ENCODE measurements at regions not wholly inside any gene's neighbourhood (a gene's known extent, or its start where the extent isn't known, plus 50 kb on each side); places are given as distances from the start of the nearest gene placed in this dataset.
"Not testable (repeated sequence)": the region's sequence is repeated elsewhere in the genome, so short reads cannot be mapped to it uniquely, and the experiment has no call there.

DNA sequence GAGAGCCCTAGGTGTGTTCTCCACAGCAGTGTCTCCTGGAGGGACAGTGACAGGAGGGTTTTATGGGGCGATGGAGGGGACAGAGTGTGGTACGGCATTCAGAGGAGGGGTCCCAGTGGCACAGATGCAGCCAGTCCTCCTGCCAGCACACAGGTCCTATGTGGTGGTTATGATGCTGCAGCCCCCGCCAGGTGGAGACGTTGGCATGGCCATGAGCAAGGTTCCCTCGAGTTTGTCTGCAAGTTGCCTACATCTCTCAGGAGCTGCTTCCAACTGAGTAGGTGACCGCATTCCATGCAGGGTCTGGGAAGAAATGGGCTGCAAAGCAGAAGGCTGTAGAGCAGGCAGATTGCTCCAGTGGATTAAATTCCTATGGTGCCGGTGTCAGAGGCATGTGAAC lies 646.0 kb downstream of the TBC1D22A start:
- DNase-seq: no peak

DNA sequence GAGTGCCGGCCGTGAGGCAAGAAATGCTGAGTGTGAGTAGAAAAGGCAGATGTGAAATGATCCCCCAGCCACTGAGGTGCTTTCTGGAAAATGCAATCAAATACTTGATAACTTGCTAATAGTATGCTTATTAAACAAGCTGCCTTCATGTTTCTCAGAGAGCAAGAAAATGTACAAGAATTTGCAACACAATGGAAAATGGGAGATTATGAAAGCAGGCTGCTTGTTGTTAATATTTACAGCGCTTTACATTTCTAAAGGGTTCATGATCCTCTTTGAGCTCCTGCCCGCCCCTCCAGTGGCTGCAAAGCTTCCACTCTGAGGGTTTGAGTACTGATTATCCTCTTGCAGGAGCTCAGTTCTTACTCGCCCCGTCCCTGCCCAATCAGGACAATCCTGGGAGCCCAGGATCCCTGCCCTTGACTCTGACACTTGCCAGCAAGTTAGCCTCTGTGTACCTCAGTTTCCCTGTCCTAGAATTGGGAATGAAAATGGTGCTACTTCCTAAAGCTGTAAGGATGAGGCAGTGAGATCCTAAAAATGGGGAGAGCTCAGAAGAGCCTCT lies 645.1 kb downstream of the TBC1D22A start:
- no peak for DNase-seq

DNA sequence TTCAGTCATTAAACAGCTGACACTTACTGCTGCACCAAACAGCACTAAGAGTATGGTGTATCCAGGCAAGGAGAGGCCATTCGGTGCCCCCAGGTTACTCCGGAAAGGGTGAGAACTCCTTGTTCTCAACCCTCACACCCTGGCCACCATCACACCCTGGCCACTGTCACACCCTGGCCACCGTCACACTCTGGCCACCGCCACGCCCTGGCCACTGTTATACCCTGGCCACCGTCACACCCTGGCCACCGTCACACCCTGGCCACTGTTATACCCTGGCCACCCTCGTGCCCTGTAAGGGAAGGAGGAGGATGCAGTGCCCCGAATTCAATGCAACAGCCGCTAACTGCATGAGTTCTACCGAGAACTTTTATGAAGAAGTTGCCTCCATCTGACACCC lies 644.4 kb downstream of the TBC1D22A start:
- DNase-seq: no peak

DNA sequence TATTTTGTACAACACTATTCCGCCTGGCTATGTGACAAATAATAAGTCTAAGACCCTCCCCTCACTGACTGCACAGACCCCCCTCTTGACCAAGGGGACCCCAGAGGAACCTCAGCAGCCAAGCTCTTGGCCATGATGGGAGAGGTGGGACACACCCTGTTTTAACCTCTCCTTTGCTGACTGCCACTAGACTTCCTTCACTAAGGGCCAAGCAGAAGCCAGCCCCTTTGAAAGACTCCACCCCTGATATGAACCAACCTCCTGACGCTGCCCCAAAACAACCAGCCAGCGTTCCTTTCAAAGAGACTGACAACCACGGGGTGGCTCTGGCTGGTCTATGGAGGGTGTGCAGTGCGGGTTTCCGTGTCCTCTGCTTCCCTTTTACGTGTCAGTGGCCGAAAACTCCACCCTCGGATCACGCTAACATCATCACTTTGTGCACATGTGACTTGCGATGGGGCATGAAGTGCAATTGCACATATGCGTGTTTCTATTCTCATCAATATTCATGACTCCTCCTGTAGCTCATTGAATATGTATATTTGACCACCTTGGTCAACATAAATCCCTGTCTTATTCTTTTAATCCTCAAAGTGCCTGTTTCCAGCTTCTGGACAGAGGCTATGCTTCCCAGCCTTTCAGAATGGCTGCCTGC lies 643.9 kb downstream of the TBC1D22A start:
- DNase-seq: no peak

DNA sequence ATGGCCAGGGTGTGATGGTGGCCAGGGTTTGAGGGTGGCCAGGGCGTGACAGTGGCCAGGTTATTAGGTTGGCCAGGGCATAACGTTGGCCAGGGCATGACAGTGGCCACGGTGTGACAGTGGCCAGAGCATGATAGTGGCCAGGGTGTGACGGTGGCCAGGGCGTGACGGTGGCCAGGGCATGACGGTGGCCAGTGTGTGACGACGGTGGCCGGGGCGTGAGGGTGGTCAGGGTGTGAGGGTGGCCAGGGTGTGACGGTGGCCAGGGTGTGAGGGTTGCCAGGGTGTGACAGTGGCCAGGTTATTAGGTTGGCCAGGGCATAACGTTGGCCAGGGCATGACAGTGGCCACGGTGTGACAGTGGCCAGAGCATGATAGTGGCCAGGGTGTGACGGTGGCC lies 642.8 kb downstream of the TBC1D22A start:
- DNase-seq: not testable (repeated sequence)

DNA sequence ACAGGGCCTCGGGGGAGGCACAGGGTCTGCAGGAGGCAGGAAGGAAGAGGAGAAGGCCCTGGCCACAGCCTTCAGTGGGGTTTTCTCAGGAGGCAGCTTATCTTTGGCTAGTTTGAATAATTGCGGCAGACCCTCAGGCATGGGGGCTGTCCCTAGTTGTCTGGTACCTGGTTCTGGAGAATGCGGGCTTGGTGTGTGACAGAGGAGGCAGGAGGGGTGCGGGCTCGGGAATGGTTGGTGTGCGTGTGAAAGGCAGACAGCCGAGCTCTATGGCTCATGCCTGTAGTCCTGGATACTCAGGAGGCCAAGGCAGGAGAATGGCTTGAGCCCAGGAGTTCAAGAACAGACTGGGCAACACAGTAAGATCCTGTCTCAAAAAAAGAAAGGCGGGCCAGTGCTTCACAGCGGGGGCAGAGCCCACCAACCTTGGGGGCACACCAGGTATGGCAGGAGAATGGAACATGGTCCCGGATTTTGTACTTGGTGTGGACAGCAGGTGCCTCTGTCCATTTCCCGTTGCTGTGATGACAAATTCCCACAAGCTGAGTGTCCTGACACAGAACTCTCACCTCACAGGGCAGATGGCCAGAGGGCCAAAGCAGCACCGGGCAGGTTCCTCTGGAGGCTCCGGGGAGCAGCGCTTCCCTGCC lies 640.6 kb downstream of the TBC1D22A start:
- DNase-seq: no peak

DNA sequence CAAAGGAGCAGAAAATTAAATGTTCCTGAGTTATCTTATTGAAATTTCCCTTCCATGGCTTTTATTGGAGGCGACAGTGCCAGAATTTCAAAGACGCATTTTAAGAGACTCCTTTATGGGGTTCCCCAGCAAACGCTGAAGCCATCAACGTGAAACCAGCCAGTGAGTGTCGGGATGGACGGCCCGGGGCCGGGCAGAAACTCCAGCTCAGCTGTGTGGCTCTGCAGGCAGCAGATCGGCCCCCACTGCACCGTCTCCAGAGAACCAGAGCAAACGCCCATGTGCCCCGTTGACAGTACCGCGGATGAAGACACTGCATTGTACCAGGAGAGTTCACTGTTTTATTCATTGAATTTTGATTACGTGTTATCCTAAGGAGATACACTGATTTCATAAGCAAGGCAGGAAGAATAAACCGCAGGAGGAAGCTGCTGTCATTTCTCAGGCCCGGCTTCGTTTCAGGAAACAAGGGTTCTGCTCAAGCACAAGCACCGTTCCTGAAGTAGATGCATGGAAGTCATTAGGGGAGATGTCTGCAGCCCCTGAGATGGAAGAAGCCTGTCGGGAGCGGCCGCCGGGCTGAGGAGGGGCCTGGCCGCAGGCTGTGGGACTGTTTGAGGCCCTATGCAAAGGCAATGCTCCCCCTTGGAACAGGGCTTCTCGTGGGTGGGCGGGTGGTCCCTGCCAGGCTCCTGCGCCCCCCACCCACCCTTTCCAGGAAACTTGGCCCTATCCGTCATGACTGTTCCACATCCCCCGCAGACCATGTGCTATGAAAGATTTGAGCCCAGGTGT lies 639.7 kb downstream of the TBC1D22A start:
- DNase-seq: no peak

DNA sequence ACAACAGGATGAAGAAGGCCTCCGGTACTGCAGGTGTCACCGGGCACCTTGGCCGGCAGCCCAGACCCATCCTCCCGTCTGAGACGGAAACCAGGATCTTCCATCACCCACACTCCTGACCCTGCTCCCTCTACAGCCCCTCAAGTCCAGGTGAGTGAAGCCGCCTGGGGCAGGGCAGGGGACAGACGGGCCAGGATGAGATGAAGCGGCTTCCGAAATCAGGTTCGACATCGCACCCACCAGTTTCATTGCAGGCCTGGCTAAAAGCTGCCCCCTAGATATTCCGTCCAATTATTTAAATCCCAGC lies 639.1 kb downstream of the TBC1D22A start:
- DNase-seq: no peak

DNA sequence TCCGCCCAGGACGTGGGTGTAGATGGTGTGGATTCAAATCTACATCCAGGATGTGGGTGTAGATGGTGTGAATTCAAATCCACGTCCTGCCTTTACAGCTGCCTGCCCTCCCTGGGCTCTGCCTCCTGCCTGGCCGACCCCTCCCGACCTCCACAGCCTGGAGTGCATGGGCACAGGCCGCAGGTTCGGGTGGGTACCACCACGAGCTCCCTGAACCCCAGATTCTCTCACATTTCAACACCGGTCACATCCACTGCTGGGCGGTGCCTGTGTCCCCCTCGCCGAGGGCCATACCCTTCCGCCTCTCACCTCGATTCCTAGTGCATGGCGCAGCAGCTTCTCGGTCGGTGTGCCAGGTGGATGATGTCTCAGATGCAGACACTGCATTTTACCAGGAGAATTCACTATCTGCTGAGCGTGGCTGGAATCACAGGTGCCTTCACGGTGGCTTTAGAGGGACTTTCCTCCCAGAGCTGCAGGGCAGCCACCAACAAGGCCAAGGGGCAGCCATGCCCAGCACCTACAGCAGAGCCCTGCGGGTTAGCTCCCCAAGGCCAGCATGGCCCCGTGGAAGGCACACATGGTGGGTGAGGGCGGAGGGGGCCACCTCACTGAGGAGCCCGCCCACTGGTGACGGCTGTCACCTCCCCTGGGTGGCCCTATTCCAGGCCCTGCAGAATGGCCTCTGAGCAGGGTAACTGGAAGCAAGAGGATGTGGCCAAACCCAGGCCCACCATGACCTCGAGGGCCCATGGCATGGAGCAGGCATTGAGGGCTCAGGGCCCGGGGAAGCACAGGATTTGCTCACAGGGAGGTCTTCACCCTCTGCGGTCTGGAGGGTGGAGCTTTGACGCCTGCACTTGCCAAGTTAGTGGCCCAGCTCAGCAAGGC lies 638.5 kb downstream of the TBC1D22A start:
- DNase-seq: no peak

DNA sequence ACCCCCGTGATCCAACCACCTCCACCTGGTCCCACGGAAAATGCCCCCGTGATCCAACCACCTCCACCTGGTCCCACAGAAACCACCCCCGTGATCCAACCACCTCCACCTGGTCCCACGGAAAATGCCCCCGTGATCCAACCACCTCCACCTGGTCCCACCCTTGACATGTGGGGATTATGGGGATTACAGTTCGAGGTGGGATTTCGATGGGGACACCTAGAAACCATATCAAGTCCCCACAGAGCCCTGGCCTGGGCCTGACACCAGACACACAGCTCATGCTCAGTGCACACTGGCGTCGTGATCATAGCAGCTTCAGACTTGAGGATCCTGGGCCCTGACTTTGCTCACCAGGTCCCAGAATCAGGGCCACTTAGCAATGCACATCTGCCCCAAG lies 637.7 kb downstream of the TBC1D22A start:
- not testable (repeated sequence) for DNase-seq

DNA sequence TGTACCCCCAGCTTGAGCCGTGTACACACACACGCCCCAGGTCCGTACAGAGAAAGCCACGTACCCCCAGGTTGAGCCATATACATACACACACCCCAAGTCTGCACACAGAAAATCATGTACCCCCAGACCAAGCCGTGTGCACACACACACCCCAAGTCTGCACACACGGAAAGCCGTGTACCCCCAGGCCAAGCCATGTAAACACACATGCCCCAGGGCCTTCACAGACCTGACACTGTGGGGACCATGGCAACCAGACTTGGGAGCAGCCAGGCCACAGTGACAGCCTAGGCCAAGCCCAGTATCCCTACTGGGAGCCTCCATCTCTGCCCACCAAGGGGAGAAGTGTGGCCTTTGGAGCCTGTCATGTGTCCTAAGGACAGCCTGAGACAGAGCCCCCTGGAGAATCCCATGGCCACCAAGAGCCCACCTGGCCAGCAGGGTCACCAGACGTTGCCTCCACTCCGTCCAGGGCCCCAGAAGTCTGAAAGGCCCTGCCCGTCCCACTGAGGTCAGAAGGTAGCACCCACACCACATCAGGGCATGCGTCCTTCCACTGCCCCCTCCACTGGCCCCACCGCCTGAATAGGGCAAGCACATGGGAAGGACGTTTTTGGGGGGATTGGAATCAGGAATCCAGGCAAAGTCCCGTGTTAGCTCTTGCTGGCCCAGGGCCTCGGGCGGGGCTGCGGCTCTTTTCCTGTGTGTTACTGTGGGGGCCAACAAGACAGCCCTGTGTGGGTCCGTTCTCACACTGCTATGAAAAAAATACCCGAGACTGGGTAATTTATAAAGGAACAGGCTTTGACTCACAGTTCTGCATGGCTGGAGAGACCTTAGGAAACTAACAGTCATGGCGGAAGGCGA lies 636.7 kb downstream of the TBC1D22A start:
- DNase-seq: no peak

DNA sequence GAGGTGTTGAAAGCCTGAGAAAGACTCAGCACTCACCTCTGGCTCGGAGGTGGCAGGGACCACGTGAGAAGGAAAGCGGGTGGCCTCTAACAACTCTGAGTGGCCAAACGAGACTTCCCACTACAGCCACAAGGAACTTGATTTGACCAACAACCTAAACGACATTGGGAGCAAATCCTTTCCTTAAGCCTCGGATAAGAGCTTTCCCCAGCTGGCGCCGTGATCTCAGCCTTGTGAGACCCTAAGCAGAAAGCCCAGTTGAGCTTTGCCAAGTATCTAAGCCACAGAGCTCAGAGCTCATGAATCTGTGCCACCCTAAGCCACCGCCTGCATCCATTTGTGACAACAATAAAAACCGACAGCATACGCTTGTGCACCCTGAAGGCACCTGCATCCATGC lies 636.0 kb downstream of the TBC1D22A start:
- DNase-seq: no peak

DNA sequence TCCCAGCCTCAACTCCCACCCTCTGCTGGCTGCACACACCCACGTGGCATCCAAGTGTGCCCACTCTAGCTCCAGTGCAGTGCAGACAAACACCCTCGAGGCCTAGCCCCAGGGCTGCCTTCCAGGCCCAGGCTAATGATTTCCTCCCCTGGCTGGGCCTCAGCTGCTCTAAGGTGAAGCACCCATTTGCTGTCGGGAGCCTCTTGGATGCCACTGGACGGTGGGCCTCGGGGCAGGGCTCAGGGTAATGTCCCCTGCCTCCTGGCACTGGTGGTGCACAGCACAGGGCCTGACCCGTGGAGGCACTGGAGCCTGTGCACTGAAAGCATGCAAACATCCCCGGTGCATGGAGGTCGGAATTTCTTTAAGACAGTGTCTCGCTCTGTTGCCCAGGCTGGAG lies 635.2 kb downstream of the TBC1D22A start:
- no peak for DNase-seq

DNA sequence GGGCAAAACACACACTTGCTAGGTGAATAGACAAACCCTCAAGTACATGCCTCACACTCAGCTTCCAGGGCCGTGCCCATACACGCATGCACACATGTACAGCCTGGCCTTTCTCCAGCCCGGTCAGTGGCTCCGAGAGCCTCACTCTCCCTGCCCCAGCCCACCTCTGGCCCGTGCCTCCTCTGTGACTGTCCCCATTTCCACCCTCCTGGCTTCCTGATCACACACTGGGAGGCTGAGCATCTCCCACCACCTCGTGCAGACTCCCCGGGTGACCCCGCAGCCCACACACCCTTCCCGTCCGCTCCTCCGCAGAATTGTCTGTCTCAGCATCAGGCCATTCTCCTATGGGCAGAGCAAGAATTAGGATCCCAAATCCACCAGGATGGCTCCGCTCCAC lies 634.1 kb downstream of the TBC1D22A start:
- DNase-seq: no peak

DNA sequence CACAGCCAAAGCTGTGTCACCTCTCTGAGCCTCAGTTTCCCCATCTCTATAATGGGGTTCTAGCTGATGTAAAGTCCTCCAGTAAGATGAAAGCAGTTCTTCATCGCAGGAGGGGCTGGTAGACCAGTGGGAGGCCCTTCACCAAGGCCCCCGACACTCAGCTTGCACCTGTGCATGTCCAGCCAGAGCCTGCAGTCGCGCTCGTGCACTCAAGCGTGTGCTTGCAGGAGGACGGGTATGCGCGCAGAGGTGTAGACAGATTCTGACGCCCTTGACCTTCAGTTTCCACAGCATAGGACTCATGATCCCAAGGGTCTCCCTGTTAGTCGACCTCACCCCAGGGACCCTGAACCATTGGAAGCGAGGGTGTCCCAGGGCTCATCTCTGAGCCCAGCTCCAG lies 633.7 kb downstream of the TBC1D22A start:
- DNase-seq: no peak

DNA sequence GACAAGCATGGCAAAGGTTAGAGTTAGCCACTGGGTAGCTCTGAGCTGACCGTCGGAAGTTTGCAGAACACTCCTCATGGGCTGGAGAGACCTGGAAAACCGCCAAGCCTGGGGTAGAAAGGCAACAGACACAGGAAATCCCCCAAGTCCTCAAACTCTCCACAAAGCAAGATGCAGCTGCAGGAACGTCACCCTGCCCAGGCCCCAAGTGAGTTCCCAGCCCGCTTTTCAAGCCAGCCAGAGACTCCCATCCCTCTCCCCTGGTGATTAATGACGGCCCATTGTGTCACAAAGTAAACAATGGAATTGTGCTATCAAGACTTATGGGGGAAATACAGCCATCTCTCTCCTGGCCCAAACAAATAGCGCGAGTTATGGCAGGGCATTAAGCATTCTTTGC lies 633.0 kb downstream of the TBC1D22A start:
- no peak for DNase-seq

DNA sequence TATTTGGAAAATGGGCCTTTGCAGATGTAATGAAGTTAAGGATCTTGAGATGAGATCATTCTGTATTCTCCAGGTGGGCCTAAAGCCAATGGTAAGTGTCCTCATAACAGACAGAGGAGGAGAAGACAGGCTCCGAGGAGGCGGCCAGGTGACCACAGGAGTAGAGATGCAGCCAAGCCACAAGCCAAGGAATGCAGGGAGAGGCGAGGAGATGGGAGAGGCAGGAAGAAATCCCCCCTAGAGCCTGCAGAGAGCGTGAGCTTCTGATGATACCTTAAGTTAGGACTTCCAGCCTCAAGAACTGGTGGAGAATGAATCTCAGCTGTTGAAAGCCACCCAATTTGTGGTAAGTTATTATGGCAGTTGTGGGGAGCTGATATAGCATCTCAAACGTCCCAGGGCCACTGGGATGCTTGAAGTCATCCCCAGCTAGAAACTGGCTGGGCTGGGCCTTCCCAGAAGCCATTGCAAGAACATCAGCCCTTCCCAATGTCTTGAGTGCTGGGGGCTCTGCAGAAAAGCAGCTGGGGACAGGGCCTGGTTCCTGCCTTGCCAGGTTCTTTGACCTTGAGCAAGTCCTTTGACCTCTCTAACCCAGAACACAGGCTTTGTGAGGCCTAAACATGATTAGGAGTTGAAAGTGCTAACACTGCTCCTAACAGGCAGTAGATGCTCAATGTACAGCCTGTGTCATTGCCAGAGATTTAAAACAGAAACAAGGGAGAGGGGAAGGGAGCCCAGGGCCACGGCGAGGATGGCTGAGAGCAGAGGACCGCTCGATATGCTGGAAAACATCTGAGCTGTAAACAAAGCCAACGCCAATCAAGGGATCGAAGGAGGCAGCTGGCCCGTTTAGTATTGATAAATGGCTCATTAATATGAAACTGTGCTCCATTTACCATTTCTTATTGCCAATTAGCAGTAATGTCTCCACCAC lies 632.3 kb downstream of the TBC1D22A start:
- DNase-seq: no peak

DNA sequence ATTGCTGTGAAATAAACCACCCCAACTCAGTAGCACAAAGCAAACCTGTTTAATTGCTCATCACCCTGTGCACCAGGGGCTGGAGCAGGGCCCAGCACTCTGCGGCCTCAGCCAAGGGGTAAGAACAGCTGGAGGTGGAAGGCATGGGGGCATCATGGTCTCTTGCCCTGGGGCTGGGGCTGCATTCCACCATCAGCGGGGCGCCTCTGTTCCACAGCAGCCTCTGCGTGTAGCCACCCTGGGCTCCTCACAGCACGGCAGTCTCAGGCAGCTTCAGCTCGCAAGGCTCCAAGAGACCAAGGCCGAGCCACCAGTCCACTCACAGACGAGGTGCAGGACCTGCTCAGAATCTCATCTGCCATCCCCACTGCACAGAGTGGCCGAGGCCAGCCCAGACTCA lies 630.7 kb downstream of the TBC1D22A start:
- no peak for DNase-seq

DNA sequence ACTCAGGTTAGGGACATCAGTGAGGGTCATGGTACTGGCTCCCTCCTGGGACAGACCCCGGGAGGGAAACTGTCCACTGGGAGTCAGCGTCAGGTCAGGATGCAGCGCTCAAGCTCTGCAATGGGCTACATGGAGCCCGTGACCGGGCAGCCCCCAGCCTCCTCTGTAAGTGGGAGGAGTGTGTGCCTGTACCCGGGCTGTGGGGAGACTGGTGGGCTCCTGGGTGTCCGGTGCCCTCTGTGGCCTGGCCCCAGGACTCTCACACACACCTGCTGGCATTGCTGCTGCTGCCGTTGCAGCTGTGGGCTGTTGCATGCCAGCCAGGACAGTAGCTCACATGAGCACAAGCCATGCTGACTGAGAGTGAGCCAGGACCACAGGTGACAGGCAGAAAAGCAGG lies 630.3 kb downstream of the TBC1D22A start:
- DNase-seq: no peak

DNA sequence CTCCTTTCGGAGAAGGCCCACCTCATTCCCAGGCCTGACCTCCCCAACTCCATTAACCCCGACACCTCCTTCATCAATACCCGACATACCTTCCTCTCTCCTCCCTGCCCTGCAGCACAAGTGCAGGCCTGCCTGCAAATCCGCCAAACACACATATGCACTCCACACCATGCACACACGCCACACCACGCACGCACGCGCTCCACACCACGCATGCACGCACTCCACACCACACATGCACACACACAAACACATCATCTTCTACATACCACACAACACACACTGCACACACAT lies 629.6 kb downstream of the TBC1D22A start:
- no peak for DNase-seq

Measured in amygdala (tissue), 56 donors.